Panc1 (cell line): ENCODE measurements at regions not wholly inside any gene's neighbourhood (a gene's known extent, or its start where the extent isn't known, plus 50 kb on each side); places are given as distances from the start of the nearest gene placed in this dataset.

ENCODE experiments used
- ATAC-seq: fragments of 200-7000 bp; cut with Tn5 transposase; 2 replicates; pipeline ENCODE4 v1.9.1; 2020; ENCODE audit warnings: mild to moderate bottlenecking, moderate library complexity
- BruUV-seq: library from RNA; stranded (reverse); fragments of 400-500 nt; replicated peaks from 2 replicates; lab custom pipeline; 2021; lab: Mats Ljungman, UMichigan
- CTCF ChIA-PET: fragments of 300-600 bp; sonication (Branson Sonifier 250); formaldehyde crosslinking; loops from one replicate; lab custom pipeline; 2022; ENCODE audit warnings: antibody characterized with exemption; lab: Charles Lee
- POLR2A ChIA-PET: fragments of 300-600 bp; sonication (Branson Sonifier 250); formaldehyde crosslinking; loops from one replicate; lab custom pipeline; 2022; ENCODE audit warnings: antibody characterized with exemption; lab: Charles Lee
- DNase-seq: peaks from one replicate; pipeline ENCODE4 v3.0.0-alpha.2; 2010; ENCODE audit warnings: low read depth, low spot score
- H3K27ac ChIP-seq: 2 replicates; pipeline ENCODE4 v1.5.1; 2011; ENCODE audit warnings: mild to moderate bottlenecking, low read length, inconsistent platforms
- H3K27me3 ChIP-seq: fragments of 200-500 bp; sonication (Bioruptor generic); 2 replicates; pipeline ENCODE4 v1.6.0; 2014; ENCODE audit warnings: low read length, inconsistent platforms; ENCODE audit not compliant: control insufficient read depth, insufficient read depth
- H3K36me3 ChIP-seq: fragments of 200-500 bp; sonication (Bioruptor generic); 2 replicates; pipeline ENCODE4 v1.5.1; 2014; ENCODE audit warnings: inconsistent platforms, mild to moderate bottlenecking, low read length, moderate library complexity; ENCODE audit not compliant: control insufficient read depth, insufficient read depth
- H3K4me1 ChIP-seq: 2 replicates; pipeline ENCODE4 v1.5.1; 2011; ENCODE audit warnings: inconsistent platforms, mild to moderate bottlenecking, low read length, moderate library complexity; ENCODE audit not compliant: control insufficient read depth, insufficient read depth
- H3K4me3 ChIP-seq, 2 experiments: 2 replicates each; pipeline ENCODE4 v1.5.1; 2011 to 2012; ENCODE audit warnings: low read depth in 2 of 2, low read length in 2 of 2, mild to moderate bottlenecking in 2 of 2, inconsistent platforms in 1 of 2, moderate library complexity in 1 of 2
- H3K9me3 ChIP-seq: fragments of 200-500 bp; sonication (Bioruptor generic); 2 replicates; pipeline ENCODE4 v1.5.1; 2014; ENCODE audit warnings: low read depth, mild to moderate bottlenecking, inconsistent platforms, low read length, moderate library complexity; ENCODE audit not compliant: control insufficient read depth, insufficient read depth
- CTCF ChIP-seq: fragments of 450-650 bp; IDR thresholded peaks from 2 replicates; pipeline ENCODE4 v1.5.1; 2017; ENCODE audit warnings: mild to moderate bottlenecking
- POLR2AphosphoS5 ChIP-seq: IDR thresholded peaks from 2 replicates; pipeline ENCODE4 v1.6.1; 2012; ENCODE audit warnings: mild to moderate bottlenecking, low read depth, low read length, moderate library complexity
- REST ChIP-seq, 2 experiments: IDR thresholded peaks; 2 replicates each; pipeline ENCODE4 v1.6.1; 2011 to 2012; ENCODE audit warnings: low read depth in 2 of 2, control low read depth in 1 of 2, low read length in 1 of 2, mild to moderate bottlenecking in 1 of 2, moderate library complexity in 1 of 2; ENCODE audit not compliant: insufficient read depth in 1 of 2
- SIN3A ChIP-seq: IDR thresholded peaks from 2 replicates; pipeline ENCODE4 v1.6.1; 2012; ENCODE audit warnings: low read depth, mild to moderate bottlenecking, low read length, moderate library complexity, borderline replicate concordance; ENCODE audit not compliant: insufficient read depth
- TCF7L2 ChIP-seq: IDR thresholded peaks from 2 replicates; pipeline ENCODE4 v1.6.1; 2011; ENCODE audit warnings: mild to moderate bottlenecking, low read depth, low read length, inconsistent platforms
- in situ Hi-C: cut with HindIII; loops from 2 replicates; pipeline ENCODE4 v1.10.0; 2016; ENCODE audit warnings: low sequenced_read_pairs, low pct_unique_long_range_greater_than_20kb
- intact Hi-C: fragments of 100-400 bp; cut with micrococcal nuclease; formaldehyde crosslinking; loops from one replicate; pipeline ENCODE4 v1.10.0; 2022; ENCODE audit not compliant: unreplicated experiment

- no peak overlapping the region for H3K4me3 ChIP-seq
- H3K27me3 ChIP-seq: no peaks in the 10 kb centered on the region
- intact Hi-C loops: no loop called here
- H3K4me1 ChIP-seq: no peaks in the 10 kb centered on the region
- in situ Hi-C loops: no loop called here
- no peaks in the 10 kb centered on the region for H3K36me3 ChIP-seq
- ChIA-PET POLR2A (no interaction called here), CTCF (no interaction called here)
- H3K27ac ChIP-seq: no peak overlapping the region
- DNase-seq: no peak
- TF ChIP-seq SIN3A (no peak), TCF7L2 (no peak), CTCF (no peak), POLR2AphosphoS5 (no peak), REST (IDR thresholded peaks at IDR 0.05; ENCODE audit: insufficient read depth in 1 of 2, low read depth in 2 of 2, low read length in 1 of 2) (no peak)
- no peaks in the 10 kb centered on the region for H3K9me3 ChIP-seq
- no peak for ATAC-seq
- no TSS peak for BruUV-seq
These were observed 246.6 kb downstream of the DEPDC1B start for GRCh38 chr5:60453186-60453976.

- intact Hi-C loops (no loop called here), in situ Hi-C loops (no loop called here)
- Histone ChIP-seq H3K9me3 (no peaks in the 10 kb centered on the region), H3K4me1 (no peaks in the 10 kb centered on the region), H3K27ac (no peak overlapping the region), H3K4me3 (no peak overlapping the region), H3K36me3 (no peaks in the 10 kb centered on the region), H3K27me3 (no peaks in the 10 kb centered on the region)
- ATAC-seq: no peak
- ChIA-PET POLR2A (no interaction called here), CTCF (no interaction called here)
- no peak for DNase-seq
- BruUV-seq: no TSS peak
- TF ChIP-seq CTCF: no peak
- no peak for TF ChIP-seq POLR2AphosphoS5
- TF ChIP-seq TCF7L2: no peak
- TF ChIP-seq REST (IDR thresholded peaks at IDR 0.05; ENCODE audit: insufficient read depth in 1 of 2, low read depth in 2 of 2, low read length in 1 of 2): no peak
- TF ChIP-seq SIN3A: no peak
These were observed 251.4 kb downstream of the DEPDC1B start for GRCh38 chr5:60448600-60448999.
